ENCODE measurements at regions not wholly inside any gene's neighbourhood (a gene's known extent, or its start where the extent isn't known, plus 50 kb on each side); places are given as distances from the start of the nearest gene placed in this dataset.

DNA sequence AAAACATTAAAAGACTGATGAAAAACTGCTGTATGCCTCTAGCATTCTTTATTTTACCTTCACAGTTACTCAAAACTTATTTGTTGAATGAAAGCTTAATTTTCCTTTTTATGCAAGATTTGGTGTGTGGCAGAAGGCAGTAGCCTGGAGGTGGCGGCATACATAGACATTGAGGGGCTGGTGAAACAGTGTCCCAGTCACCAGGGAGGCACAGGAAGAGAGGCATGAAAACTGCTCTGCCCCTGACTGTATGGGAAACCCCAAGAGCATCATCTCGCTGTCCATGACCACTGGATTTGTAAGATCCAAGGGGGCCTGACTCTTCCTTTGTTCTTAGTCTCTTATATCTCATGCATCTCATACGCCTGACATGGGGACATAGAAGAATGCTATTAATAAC lies 493.7 kb upstream of the GOLIM4 start:
- no peak for DNase-seq (ENCODE audit: low read depth, low spot score)
- no peak for ATAC-seq
- no peaks in the 10 kb centered on the region for H3K9me3 ChIP-seq (ENCODE audit: control insufficient read depth in 1 of 2, insufficient read depth in 1 of 2, low read depth in 1 of 2, low read length in 2 of 2)
- H4K20me1 ChIP-seq (ENCODE audit: insufficient read depth) = no peaks in the 10 kb centered on the region
- POLR2A ChIA-PET = no interaction called here
- H3K79me2 ChIP-seq (ENCODE audit: insufficient read depth, low read length) = no peaks in the 10 kb centered on the region
- RAD21 ChIA-PET (ENCODE audit: low non-redundant PET in 1 of 2, low total read pairs in 2 of 2, uncharacterized antibody in 2 of 2, unreplicated experiment in 2 of 2) = no interaction called here
- H3K9ac ChIP-seq (ENCODE audit: low read length) = no peak overlapping the region
- H2AFZ ChIP-seq (ENCODE audit: low read depth, low read length, poor library complexity, severe bottlenecking) = no peak overlapping the region
- no peak overlapping the region for H3K4me3 ChIP-seq (replicated peaks in 1 of 2; ENCODE audit: low read depth in 1 of 2, low read length in 2 of 2)
- H3K27me3 ChIP-seq (ENCODE audit: insufficient read depth, low read length) = peaks cover 30% of the 10 kb centered on the region
- no peaks in the 10 kb centered on the region for H3K36me3 ChIP-seq (ENCODE audit: control insufficient read depth in 1 of 2, insufficient read depth in 2 of 2, low read length in 2 of 2)
- BruUV-seq (replicated peaks) = no TSS peak
- H3K27ac ChIP-seq (ENCODE audit: low read depth, low read length) = no peak overlapping the region
- intact Hi-C loops (cut with micrococcal nuclease) = no loop called here
- no peaks in the 10 kb centered on the region for H3K9me2 ChIP-seq (ENCODE audit: insufficient read depth)
- TF ChIP-seq CBX3 (IDR thresholded peaks at IDR 0.05; ENCODE audit: low read depth) = no peak
- H3K4me2 ChIP-seq (ENCODE audit: low read length) = no peak overlapping the region
- no peaks in the 10 kb centered on the region for H3K4me1 ChIP-seq (ENCODE audit: control insufficient read depth in 1 of 2, insufficient read depth in 2 of 2, low read length in 2 of 2)
- CTCF ChIA-PET = interaction anchor here (0.7 kb wide), 1 partner anchor 19 kb away, joined by 3 read pairs; no protein-coding TSS in a partner anchor

DNA sequence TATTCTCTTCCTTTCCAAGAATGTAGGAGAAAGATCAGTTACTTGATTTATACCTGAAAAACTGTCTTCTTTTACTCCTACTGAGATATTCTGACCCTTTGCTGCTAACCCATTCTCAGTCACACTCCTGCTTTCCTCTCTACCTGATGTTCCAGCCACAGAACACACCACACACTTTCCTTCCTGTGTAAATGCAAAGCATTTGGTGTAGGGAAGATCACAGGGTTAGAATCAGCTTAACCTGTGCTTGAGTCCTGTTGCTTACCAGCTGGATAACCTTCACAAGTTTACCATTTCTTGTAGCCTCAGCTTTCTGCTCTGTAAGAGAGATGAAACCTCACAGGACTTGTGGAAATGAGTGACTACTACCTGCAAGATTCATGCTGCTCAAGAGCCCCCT lies 489.8 kb upstream of the GOLIM4 start:
- no TSS peak for BruUV-seq (replicated peaks)
- no peak overlapping the region for H2AFZ ChIP-seq (ENCODE audit: low read depth, low read length, poor library complexity, severe bottlenecking)
- ChIA-PET POLR2A (no interaction called here), RAD21 (ENCODE audit: low non-redundant PET in 1 of 2, low total read pairs in 2 of 2, uncharacterized antibody in 2 of 2, unreplicated experiment in 2 of 2) (no interaction called here), CTCF (no interaction called here)
- no peak overlapping the region for H3K27ac ChIP-seq (ENCODE audit: low read depth, low read length)
- no peaks in the 10 kb centered on the region for H3K9me2 ChIP-seq (ENCODE audit: insufficient read depth)
- H3K9ac ChIP-seq (ENCODE audit: low read length) = no peak overlapping the region
- intact Hi-C loops (cut with micrococcal nuclease) = no loop called here
- ATAC-seq (no peak), DNase-seq (ENCODE audit: low read depth, low spot score) (no peak)
- H3K36me3 ChIP-seq (ENCODE audit: control insufficient read depth in 1 of 2, insufficient read depth in 2 of 2, low read length in 2 of 2) = no peaks in the 10 kb centered on the region
- H3K4me2 ChIP-seq (ENCODE audit: low read length) = no peak overlapping the region
- TF ChIP-seq POLR2A (IDR thresholded peaks at IDR 0.05; ENCODE audit: borderline replicate concordance, extremely low read depth, insufficient read depth, insufficient read length) (no peak), SRF (IDR thresholded peaks at IDR 0.05; ENCODE audit: low read depth) (no peak), POLR2AphosphoS5 (IDR thresholded peaks at IDR 0.05; ENCODE audit: low read depth, low read length) (no peak), EGR1 (IDR thresholded peaks at IDR 0.05; ENCODE audit: low read depth) (no peak), EZH2phosphoT487 (IDR thresholded peaks at IDR 0.05; ENCODE audit: borderline replicate concordance) (no peak), TCF7L2 (IDR thresholded peaks at IDR 0.05; ENCODE audit: borderline replicate concordance, extremely low read depth, insufficient read depth, insufficient read length) (no peak), CEBPB (IDR thresholded peaks at IDR 0.05; ENCODE audit: low read depth) (no peak)
- TF ChIP-seq, protein P1, sequence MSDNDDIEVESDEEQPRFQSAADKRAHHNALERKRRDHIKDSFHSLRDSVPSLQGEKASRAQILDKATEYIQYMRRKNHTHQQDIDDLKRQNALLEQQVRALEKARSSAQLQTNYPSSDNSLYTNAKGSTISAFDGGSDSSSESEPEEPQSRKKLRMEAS (IDR thresholded peaks at IDR 0.05) = no peak
- TF ChIP-seq, protein P2, sequence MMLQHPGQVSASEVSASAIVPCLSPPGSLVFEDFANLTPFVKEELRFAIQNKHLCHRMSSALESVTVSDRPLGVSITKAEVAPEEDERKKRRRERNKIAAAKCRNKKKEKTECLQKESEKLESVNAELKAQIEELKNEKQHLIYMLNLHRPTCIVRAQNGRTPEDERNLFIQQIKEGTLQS (IDR thresholded peaks at IDR 0.05) = no peak
- H3K27me3 ChIP-seq (ENCODE audit: insufficient read depth, low read length) = peaks cover 37% of the 10 kb centered on the region
- no peak overlapping the region for H3K4me3 ChIP-seq (replicated peaks in 1 of 2; ENCODE audit: low read depth in 1 of 2, low read length in 2 of 2)
- H4K20me1 ChIP-seq (ENCODE audit: insufficient read depth) = 0 out of 2 replicates have a peak, but pooled peaks cover 3% of the 10 kb centered on the region
- H3K79me2 ChIP-seq (ENCODE audit: insufficient read depth, low read length) = no peaks in the 10 kb centered on the region
- H3K9me3 ChIP-seq (ENCODE audit: control insufficient read depth in 1 of 2, insufficient read depth in 1 of 2, low read depth in 1 of 2, low read length in 2 of 2) = no peaks in the 10 kb centered on the region
- no peaks in the 10 kb centered on the region for H3K4me1 ChIP-seq (ENCODE audit: control insufficient read depth in 1 of 2, insufficient read depth in 2 of 2, low read length in 2 of 2)
